ENCODE measurements at regions not wholly inside any gene's neighbourhood (a gene's known extent, or its start where the extent isn't known, plus 50 kb on each side); places are given as distances from the start of the nearest gene placed in this dataset.

DNA sequence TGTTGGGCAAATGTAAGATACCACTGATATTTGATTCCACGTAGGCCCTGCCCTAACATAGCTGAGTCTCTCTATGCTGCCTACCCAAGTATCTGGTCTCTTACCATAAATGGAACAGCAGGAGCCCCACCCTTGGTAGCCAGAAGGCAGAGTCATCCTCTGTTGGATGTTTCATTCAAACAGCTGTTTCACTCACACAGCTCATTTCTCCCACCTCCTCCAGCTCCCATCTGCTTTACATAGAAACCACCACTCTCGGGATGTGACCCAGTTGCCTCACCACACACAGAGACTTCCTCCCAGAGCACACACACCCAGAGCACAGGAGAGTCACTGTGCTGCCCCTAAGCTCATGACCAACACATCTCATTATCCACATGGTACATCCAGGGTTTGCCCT lies 165.3 kb downstream of the TMEM167A start:
- TF ChIP-seq, protein P1, sequence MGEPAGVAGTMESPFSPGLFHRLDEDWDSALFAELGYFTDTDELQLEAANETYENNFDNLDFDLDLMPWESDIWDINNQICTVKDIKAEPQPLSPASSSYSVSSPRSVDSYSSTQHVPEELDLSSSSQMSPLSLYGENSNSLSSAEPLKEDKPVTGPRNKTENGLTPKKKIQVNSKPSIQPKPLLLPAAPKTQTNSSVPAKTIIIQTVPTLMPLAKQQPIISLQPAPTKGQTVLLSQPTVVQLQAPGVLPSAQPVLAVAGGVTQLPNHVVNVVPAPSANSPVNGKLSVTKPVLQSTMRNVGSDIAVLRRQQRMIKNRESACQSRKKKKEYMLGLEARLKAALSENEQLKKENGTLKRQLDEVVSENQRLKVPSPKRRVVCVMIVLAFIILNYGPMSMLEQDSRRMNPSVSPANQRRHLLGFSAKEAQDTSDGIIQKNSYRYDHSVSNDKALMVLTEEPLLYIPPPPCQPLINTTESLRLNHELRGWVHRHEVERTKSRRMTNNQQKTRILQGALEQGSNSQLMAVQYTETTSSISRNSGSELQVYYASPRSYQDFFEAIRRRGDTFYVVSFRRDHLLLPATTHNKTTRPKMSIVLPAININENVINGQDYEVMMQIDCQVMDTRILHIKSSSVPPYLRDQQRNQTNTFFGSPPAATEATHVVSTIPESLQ (CRISPR knock-in tag; IDR thresholded peaks at IDR 0.05): no peak
- TF ChIP-seq CTCF (IDR thresholded peaks at IDR 0.05) (no peak), NR1H2 (CRISPR knock-in tag; IDR thresholded peaks at IDR 0.05) (no peak), FOXJ3 (CRISPR knock-in tag; IDR thresholded peaks at IDR 0.05; ENCODE audit: borderline replicate concordance) (no peak), ZNF671 (CRISPR knock-in tag; IDR thresholded peaks at IDR 0.05) (no peak), NR2C2 (CRISPR knock-in tag; IDR thresholded peaks at IDR 0.05) (no peak)
